Neural progenitor cell (in vitro differentiated cells): ENCODE measurements at regions not wholly inside any gene's neighbourhood (a gene's known extent, or its start where the extent isn't known, plus 50 kb on each side); places are given as distances from the start of the nearest gene placed in this dataset.

Experiments
- EZH2 ChIP-seq: fragments of 200-600 bp; sonication (generic); IDR thresholded peaks from 2 replicates; pipeline ENCODE4 v1.6.1; 2017; ENCODE audit warnings: antibody characterized with exemption, mild to moderate bottlenecking, moderate library complexity
- EZH2phosphoT487 ChIP-seq: fragments of 200-600 bp; sonication (generic); IDR thresholded peaks from 2 replicates; pipeline ENCODE4 v1.6.1; 2017; ENCODE audit warnings: antibody characterized with exemption
- TF ChIP-seq, protein P1 (sequence below): fragments of 200-600 bp; sonication (generic); IDR thresholded peaks from 2 replicates; pipeline ENCODE4 v1.5.1; 2017; ENCODE audit warnings: antibody characterized with exemption, mild to moderate bottlenecking

GRCh38 chr12:17489452-17489851 lies 600.5 kb downstream of the RERGL start:
- TF ChIP-seq, protein P1, sequence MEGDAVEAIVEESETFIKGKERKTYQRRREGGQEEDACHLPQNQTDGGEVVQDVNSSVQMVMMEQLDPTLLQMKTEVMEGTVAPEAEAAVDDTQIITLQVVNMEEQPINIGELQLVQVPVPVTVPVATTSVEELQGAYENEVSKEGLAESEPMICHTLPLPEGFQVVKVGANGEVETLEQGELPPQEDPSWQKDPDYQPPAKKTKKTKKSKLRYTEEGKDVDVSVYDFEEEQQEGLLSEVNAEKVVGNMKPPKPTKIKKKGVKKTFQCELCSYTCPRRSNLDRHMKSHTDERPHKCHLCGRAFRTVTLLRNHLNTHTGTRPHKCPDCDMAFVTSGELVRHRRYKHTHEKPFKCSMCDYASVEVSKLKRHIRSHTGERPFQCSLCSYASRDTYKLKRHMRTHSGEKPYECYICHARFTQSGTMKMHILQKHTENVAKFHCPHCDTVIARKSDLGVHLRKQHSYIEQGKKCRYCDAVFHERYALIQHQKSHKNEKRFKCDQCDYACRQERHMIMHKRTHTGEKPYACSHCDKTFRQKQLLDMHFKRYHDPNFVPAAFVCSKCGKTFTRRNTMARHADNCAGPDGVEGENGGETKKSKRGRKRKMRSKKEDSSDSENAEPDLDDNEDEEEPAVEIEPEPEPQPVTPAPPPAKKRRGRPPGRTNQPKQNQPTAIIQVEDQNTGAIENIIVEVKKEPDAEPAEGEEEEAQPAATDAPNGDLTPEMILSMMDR, result peak; percentile 35
- TF ChIP-seq EZH2 (no peak), EZH2phosphoT487 (no peak)
